MM.1S (cell line): ENCODE measurements at regions not wholly inside any gene's neighbourhood (a gene's known extent, or its start where the extent isn't known, plus 50 kb on each side); places are given as distances from the start of the nearest gene placed in this dataset.

Source experiments
- DNase-seq: peaks from one replicate; pipeline ENCODE4 v3.0.0-alpha.2; 2015
- H2AFZ ChIP-seq: fragments of 300-600 bp; sonication (generic); 2 replicates; pipeline ENCODE4 v1.6.0; 2016; ENCODE audit warnings: antibody characterized with exemption, low read length
- H3F3A ChIP-seq: fragments of 300-600 bp; sonication (generic); 2 replicates; pipeline ENCODE4 v1.6.1; 2016; ENCODE audit warnings: mild to moderate bottlenecking, antibody characterized with exemption, low read length, moderate library complexity, mixed read lengths; ENCODE audit not compliant: insufficient read depth
- H3K27ac ChIP-seq: fragments of 300-600 bp; sonication (generic); 2 replicates; pipeline ENCODE4 v1.5.1; 2016; ENCODE audit warnings: mild to moderate bottlenecking, low read length
- H3K27me3 ChIP-seq: fragments of 300-600 bp; sonication (generic); replicated peaks from 2 replicates; pipeline ENCODE4 v1.6.0; 2016; ENCODE audit warnings: low read length; ENCODE audit not compliant: insufficient read depth
- H3K36me3 ChIP-seq: fragments of 300-600 bp; sonication (generic); replicated peaks from 2 replicates; pipeline ENCODE4 v1.6.1; 2016; ENCODE audit warnings: mild to moderate bottlenecking, low read length, mixed read lengths; ENCODE audit not compliant: insufficient read depth
- H3K4me1 ChIP-seq: fragments of 300-600 bp; sonication (generic); 2 replicates; pipeline ENCODE4 v1.6.1; 2016; ENCODE audit warnings: low read length, mixed read lengths
- H3K4me2 ChIP-seq: fragments of 300-600 bp; sonication (generic); 2 replicates; pipeline ENCODE4 v1.6.0; 2016; ENCODE audit warnings: low read depth, low read length
- H3K4me3 ChIP-seq: fragments of 300-600 bp; sonication (generic); 2 replicates; pipeline ENCODE4 v1.5.1; 2016; ENCODE audit warnings: low read length, mixed read lengths
- H3K79me2 ChIP-seq: fragments of 300-600 bp; sonication (generic); 2 replicates; pipeline ENCODE4 v1.6.1; 2016; ENCODE audit warnings: mixed run types, low read length, mixed read lengths
- H3K9ac ChIP-seq: fragments of 300-600 bp; sonication (generic); 2 replicates; pipeline ENCODE4 v1.6.1; 2016; ENCODE audit warnings: low read length, mixed read lengths
- H3K9me2 ChIP-seq: fragments of 300-600 bp; sonication (generic); replicated peaks from 2 replicates; pipeline ENCODE4 v1.6.1; 2016; ENCODE audit warnings: mild to moderate bottlenecking, low read length, mixed read lengths; ENCODE audit not compliant: insufficient read depth
- H3K9me3 ChIP-seq: fragments of 300-600 bp; sonication (generic); replicated peaks from 2 replicates; pipeline ENCODE4 v1.6.1; 2016; ENCODE audit warnings: mild to moderate bottlenecking, low read length, mixed read lengths; ENCODE audit not compliant: insufficient read depth
- H4K20me1 ChIP-seq: fragments of 300-600 bp; sonication (generic); 2 replicates; pipeline ENCODE4 v1.6.1; 2016; ENCODE audit warnings: mild to moderate bottlenecking, low read length, moderate library complexity, mixed read lengths; ENCODE audit not compliant: insufficient read depth
- CTCF ChIP-seq: fragments of 300-600 bp; sonication (generic); IDR thresholded peaks from 2 replicates; pipeline ENCODE4 v1.5.1; 2016; ENCODE audit warnings: antibody characterized with exemption, low read length, mixed read lengths
- EZH2 ChIP-seq: fragments of 300-600 bp; sonication (generic); optimal IDR thresholded peaks from 2 replicates; pipeline ENCODE3; 2017; ENCODE audit warnings: low read depth, mild to moderate bottlenecking, antibody characterized with exemption, low read length, mixed read lengths
- EZH2phosphoT487 ChIP-seq: fragments of 300-600 bp; sonication (generic); IDR thresholded peaks from 2 replicates; pipeline ENCODE4 v1.6.1; 2018; ENCODE audit warnings: antibody characterized with exemption, low read length

DNA sequence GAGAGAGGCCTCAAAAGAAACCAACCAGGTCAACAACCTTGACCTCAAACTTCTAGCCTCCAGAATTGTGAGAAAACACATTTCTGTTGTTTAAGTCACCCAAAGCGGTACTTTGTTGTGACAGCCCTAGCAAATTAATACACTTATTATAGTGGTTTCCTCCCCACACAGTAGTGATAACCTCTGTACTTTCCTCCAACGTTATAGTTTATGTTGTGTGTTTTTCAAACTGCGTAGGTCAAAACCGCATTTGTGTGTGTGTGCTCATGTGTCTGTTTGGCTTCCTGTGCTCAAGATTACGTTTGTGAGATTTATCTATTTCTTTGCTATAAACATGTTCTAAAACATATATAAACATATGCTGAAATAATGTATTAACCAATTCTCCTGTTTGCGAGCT is 667.8 kb upstream of the USP24 start:
- no peaks in the 10 kb centered on the region for H3K4me1 ChIP-seq
- H3K79me2 ChIP-seq = no peaks in the 10 kb centered on the region
- no peaks in the 10 kb centered on the region for H3K36me3 ChIP-seq
- TF ChIP-seq EZH2 (no peak), CTCF (no peak), EZH2phosphoT487 (no peak)
- H3K9ac ChIP-seq = no peak overlapping the region
- no peaks in the 10 kb centered on the region for H3F3A ChIP-seq
- H4K20me1 ChIP-seq = no peaks in the 10 kb centered on the region
- no peak overlapping the region for H3K4me3 ChIP-seq
- no peak overlapping the region for H3K27ac ChIP-seq
- no peak overlapping the region for H2AFZ ChIP-seq
- H3K9me2 ChIP-seq = no peaks in the 10 kb centered on the region
- no peaks in the 10 kb centered on the region for H3K27me3 ChIP-seq
- H3K9me3 ChIP-seq = no peaks in the 10 kb centered on the region
- H3K4me2 ChIP-seq = no peak overlapping the region
- DNase-seq = no peak

GRCh38 chr1:55879346-55879745 is 664.2 kb upstream of the USP24 start:
- TF ChIP-seq EZH2 (no peak), EZH2phosphoT487 (no peak), CTCF (no peak)

DNA sequence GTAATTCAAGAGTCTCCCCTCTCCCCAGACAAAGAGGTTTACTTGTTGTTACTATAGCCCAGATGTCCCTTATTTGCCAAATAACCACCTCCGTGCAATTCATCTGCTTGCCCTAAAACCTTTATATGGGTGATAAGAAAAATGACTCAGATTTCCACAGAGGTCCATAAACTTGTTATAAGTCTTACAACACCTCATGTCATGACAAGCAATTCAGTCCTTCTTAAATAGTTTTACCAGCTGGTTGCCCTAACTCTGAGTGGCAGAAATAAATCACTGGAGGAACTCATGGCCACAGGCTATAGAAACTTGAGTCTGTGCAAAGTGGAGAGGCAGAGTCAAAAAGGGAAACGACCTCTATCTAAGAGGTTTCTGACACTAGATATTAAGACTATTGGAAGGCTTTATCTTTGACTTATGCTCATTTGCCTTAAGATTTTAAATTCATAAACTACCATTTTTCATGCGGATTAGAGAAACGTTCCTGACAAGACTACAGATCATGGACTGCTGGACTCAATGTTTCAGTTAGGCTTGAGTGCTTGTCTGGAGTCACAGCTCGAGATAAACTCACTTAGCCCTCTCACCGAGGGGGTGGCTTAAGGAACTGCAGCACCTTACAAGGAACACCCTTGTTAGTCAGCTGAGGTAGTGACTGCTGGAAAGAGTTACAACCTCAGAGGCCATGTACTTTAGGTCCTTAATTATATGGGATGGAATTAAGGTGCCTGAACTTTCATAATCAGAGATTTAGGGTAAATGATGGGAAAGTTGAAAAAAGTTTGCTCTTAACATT is 662.5 kb upstream of the USP24 start:
- Histone ChIP-seq H3K4me3 (no peak overlapping the region), H3K4me2 (no peak overlapping the region), H3K9me2 (no peaks in the 10 kb centered on the region), H3K79me2 (no peaks in the 10 kb centered on the region), H2AFZ (no peak overlapping the region), H3K27me3 (no peaks in the 10 kb centered on the region), H3K9me3 (no peaks in the 10 kb centered on the region), H3F3A (no peaks in the 10 kb centered on the region), H3K4me1 (no peaks in the 10 kb centered on the region), H4K20me1 (no peaks in the 10 kb centered on the region), H3K9ac (no peak overlapping the region), H3K27ac (no peak overlapping the region), H3K36me3 (no peaks in the 10 kb centered on the region)
- no peak for DNase-seq
- TF ChIP-seq CTCF = no peak
- no peak for TF ChIP-seq EZH2phosphoT487
- TF ChIP-seq EZH2 = no peak

More at GRCh38 chr1:55879346-55879745, 664.2 kb upstream of the USP24 start:
- H3F3A ChIP-seq = no peaks in the 10 kb centered on the region
- no peak overlapping the region for H2AFZ ChIP-seq
- H3K27me3 ChIP-seq = no peaks in the 10 kb centered on the region
- H3K36me3 ChIP-seq = no peaks in the 10 kb centered on the region
- no peak overlapping the region for H3K4me3 ChIP-seq
- no peak overlapping the region for H3K9ac ChIP-seq
- no peaks in the 10 kb centered on the region for H4K20me1 ChIP-seq
- no peaks in the 10 kb centered on the region for H3K79me2 ChIP-seq
- no peaks in the 10 kb centered on the region for H3K9me3 ChIP-seq
- H3K9me2 ChIP-seq = no peaks in the 10 kb centered on the region
- DNase-seq = no peak
- no peak overlapping the region for H3K4me2 ChIP-seq
- no peak overlapping the region for H3K27ac ChIP-seq
- H3K4me1 ChIP-seq = no peaks in the 10 kb centered on the region
